ENCODE measurements at regions not wholly inside any gene's neighbourhood (a gene's known extent, or its start where the extent isn't known, plus 50 kb on each side); places are given as distances from the start of the nearest gene placed in this dataset.

DNA sequence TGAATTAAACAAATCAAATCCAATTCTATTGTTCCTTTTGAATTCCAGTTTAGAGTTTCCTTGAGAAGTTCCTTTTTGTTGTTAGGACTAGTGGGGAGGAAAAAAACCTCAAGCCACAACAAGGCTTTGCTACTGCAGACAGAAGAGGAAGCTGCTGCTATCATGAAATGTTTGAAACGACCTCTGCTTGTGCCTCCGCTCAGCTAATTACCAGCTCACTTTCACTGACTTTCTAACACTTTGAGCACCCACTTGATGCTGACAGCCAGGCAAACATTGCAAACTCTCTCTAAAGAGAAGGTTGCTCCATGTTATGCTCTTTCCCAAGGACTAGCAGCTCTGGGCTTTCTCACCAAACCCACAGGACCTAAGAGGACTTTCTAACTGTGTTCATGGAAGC is 203.9 kb upstream of the PROX1 start (continued):
- no peak for TF ChIP-seq RELA (CRISPR knock-in tag; IDR thresholded peaks at IDR 0.05; ENCODE audit: borderline replicate concordance)
- TF ChIP-seq PRRX2 (CRISPR knock-in tag; IDR thresholded peaks at IDR 0.05): no peak

DNA sequence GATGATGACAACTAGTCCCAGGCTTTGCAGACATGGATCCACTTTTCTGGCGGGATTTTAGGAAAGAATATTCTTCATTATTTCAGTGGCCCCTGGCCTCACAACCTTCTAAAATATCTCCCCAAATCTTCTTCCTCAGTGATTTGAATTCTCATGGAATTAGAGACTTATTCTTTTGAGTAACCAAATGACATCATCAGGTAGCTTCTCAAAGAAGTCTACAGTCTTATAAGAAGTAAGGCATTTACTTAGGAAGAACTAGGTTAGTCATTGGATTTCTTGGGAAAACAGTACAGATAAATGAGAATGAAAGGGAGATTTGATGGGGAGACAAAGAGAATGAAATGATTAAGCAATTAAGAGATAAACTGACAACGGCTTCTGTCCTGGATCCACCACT is 201.1 kb upstream of the PROX1 start:
- CTCF ChIA-PET: no interaction called here
- no peak for ATAC-seq
- POLR2A ChIA-PET: no interaction called here
- H3K4me3 Mint-ChIP-seq: no peak overlapping the region
- DNase-seq (ENCODE audit: low spot score): no peak
- H3K9me3 Mint-ChIP-seq: peaks cover 4% of the 10 kb centered on the region; the same call in 1 of the 2 replicates
- peaks cover 4% of the 10 kb centered on the region; the same call in 1 of the 2 replicates for H3K4me1 Mint-ChIP-seq
- H3K27me3 Mint-ChIP-seq (ENCODE audit: low read depth): no peaks in the 10 kb centered on the region
- no peaks in the 10 kb centered on the region for H3K36me3 Mint-ChIP-seq
- H3K27ac Mint-ChIP-seq: no peak overlapping the region
- no peak for TF ChIP-seq KAT7 (CRISPR knock-in tag; IDR thresholded peaks at IDR 0.05; ENCODE audit: borderline replicate concordance)
- no peak for TF ChIP-seq EMX1 (CRISPR knock-in tag; IDR thresholded peaks at IDR 0.05)
- no peak for TF ChIP-seq ZNF263 (CRISPR knock-in tag; IDR thresholded peaks at IDR 0.05; ENCODE audit: low read depth)
- TF ChIP-seq, protein P1, sequence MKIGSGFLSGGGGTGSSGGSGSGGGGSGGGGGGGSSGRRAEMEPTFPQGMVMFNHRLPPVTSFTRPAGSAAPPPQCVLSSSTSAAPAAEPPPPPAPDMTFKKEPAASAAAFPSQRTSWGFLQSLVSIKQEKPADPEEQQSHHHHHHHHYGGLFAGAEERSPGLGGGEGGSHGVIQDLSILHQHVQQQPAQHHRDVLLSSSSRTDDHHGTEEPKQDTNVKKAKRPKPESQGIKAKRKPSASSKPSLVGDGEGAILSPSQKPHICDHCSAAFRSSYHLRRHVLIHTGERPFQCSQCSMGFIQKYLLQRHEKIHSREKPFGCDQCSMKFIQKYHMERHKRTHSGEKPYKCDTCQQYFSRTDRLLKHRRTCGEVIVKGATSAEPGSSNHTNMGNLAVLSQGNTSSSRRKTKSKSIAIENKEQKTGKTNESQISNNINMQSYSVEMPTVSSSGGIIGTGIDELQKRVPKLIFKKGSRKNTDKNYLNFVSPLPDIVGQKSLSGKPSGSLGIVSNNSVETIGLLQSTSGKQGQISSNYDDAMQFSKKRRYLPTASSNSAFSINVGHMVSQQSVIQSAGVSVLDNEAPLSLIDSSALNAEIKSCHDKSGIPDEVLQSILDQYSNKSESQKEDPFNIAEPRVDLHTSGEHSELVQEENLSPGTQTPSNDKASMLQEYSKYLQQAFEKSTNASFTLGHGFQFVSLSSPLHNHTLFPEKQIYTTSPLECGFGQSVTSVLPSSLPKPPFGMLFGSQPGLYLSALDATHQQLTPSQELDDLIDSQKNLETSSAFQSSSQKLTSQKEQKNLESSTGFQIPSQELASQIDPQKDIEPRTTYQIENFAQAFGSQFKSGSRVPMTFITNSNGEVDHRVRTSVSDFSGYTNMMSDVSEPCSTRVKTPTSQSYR (CRISPR knock-in tag; IDR thresholded peaks at IDR 0.05): no peak
- no peak for TF ChIP-seq SMAD4 (CRISPR knock-in tag; IDR thresholded peaks at IDR 0.05)
- no peak for TF ChIP-seq CREM (CRISPR knock-in tag; IDR thresholded peaks at IDR 0.05)
- TF ChIP-seq, protein P2, sequence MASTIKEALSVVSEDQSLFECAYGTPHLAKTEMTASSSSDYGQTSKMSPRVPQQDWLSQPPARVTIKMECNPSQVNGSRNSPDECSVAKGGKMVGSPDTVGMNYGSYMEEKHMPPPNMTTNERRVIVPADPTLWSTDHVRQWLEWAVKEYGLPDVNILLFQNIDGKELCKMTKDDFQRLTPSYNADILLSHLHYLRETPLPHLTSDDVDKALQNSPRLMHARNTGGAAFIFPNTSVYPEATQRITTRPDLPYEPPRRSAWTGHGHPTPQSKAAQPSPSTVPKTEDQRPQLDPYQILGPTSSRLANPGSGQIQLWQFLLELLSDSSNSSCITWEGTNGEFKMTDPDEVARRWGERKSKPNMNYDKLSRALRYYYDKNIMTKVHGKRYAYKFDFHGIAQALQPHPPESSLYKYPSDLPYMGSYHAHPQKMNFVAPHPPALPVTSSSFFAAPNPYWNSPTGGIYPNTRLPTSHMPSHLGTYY (CRISPR knock-in tag; IDR thresholded peaks at IDR 0.05): no peak
- no peak for TF ChIP-seq NFATC4 (CRISPR knock-in tag; IDR thresholded peaks at IDR 0.05)
- TF ChIP-seq, protein P3, sequence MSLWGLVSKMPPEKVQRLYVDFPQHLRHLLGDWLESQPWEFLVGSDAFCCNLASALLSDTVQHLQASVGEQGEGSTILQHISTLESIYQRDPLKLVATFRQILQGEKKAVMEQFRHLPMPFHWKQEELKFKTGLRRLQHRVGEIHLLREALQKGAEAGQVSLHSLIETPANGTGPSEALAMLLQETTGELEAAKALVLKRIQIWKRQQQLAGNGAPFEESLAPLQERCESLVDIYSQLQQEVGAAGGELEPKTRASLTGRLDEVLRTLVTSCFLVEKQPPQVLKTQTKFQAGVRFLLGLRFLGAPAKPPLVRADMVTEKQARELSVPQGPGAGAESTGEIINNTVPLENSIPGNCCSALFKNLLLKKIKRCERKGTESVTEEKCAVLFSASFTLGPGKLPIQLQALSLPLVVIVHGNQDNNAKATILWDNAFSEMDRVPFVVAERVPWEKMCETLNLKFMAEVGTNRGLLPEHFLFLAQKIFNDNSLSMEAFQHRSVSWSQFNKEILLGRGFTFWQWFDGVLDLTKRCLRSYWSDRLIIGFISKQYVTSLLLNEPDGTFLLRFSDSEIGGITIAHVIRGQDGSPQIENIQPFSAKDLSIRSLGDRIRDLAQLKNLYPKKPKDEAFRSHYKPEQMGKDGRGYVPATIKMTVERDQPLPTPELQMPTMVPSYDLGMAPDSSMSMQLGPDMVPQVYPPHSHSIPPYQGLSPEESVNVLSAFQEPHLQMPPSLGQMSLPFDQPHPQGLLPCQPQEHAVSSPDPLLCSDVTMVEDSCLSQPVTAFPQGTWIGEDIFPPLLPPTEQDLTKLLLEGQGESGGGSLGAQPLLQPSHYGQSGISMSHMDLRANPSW (CRISPR knock-in tag; conservative IDR thresholded peaks at IDR 0.05; ENCODE audit: low read depth): no peak
- TF ChIP-seq RELA (CRISPR knock-in tag; IDR thresholded peaks at IDR 0.05; ENCODE audit: borderline replicate concordance): no peak
- no peak for TF ChIP-seq ATF1 (CRISPR knock-in tag; IDR thresholded peaks at IDR 0.05)
- no peak for TF ChIP-seq ZNF232 (CRISPR knock-in tag; IDR thresholded peaks at IDR 0.05)
- TF ChIP-seq, protein P4, sequence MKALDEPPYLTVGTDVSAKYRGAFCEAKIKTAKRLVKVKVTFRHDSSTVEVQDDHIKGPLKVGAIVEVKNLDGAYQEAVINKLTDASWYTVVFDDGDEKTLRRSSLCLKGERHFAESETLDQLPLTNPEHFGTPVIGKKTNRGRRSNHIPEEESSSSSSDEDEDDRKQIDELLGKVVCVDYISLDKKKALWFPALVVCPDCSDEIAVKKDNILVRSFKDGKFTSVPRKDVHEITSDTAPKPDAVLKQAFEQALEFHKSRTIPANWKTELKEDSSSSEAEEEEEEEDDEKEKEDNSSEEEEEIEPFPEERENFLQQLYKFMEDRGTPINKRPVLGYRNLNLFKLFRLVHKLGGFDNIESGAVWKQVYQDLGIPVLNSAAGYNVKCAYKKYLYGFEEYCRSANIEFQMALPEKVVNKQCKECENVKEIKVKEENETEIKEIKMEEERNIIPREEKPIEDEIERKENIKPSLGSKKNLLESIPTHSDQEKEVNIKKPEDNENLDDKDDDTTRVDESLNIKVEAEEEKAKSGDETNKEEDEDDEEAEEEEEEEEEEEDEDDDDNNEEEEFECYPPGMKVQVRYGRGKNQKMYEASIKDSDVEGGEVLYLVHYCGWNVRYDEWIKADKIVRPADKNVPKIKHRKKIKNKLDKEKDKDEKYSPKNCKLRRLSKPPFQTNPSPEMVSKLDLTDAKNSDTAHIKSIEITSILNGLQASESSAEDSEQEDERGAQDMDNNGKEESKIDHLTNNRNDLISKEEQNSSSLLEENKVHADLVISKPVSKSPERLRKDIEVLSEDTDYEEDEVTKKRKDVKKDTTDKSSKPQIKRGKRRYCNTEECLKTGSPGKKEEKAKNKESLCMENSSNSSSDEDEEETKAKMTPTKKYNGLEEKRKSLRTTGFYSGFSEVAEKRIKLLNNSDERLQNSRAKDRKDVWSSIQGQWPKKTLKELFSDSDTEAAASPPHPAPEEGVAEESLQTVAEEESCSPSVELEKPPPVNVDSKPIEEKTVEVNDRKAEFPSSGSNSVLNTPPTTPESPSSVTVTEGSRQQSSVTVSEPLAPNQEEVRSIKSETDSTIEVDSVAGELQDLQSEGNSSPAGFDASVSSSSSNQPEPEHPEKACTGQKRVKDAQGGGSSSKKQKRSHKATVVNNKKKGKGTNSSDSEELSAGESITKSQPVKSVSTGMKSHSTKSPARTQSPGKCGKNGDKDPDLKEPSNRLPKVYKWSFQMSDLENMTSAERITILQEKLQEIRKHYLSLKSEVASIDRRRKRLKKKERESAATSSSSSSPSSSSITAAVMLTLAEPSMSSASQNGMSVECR (CRISPR knock-in tag; IDR thresholded peaks at IDR 0.05; ENCODE audit: borderline replicate concordance): no peak
- TF ChIP-seq ETV6 (CRISPR knock-in tag; IDR thresholded peaks at IDR 0.05): no peak
- TF ChIP-seq ELF4 (CRISPR knock-in tag; IDR thresholded peaks at IDR 0.05; ENCODE audit: low read depth): no peak
- TF ChIP-seq ZNF416 (CRISPR knock-in tag; IDR thresholded peaks at IDR 0.05): no peak
